ENCODE measurements at regions not wholly inside any gene's neighbourhood (a gene's known extent, or its start where the extent isn't known, plus 50 kb on each side); places are given as distances from the start of the nearest gene placed in this dataset.
A peak's percentile ranks its signal among the peaks of the same experiment; 100 is the strongest.

DNA sequence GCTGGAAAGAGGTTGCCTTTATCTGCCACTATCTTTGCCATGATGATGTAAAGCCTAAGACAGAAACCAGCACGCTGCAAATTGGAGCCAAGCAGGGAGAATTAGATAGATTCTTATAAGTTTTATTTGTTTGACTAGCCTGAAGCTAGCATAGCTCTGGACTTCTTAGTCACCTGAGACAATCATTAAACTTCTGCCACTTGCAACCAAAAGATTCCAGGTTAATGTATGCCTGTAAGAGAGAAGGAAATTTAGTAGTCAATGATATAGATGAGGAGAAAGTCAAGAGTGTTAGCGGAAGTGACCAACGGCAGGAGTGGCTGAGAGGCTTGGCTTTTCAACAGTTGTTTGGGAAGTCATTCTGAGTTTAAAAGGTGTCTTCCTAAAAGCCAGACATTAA lies 1106.6 kb downstream of the VRK1 start:
- DNase-seq: no peak

DNA sequence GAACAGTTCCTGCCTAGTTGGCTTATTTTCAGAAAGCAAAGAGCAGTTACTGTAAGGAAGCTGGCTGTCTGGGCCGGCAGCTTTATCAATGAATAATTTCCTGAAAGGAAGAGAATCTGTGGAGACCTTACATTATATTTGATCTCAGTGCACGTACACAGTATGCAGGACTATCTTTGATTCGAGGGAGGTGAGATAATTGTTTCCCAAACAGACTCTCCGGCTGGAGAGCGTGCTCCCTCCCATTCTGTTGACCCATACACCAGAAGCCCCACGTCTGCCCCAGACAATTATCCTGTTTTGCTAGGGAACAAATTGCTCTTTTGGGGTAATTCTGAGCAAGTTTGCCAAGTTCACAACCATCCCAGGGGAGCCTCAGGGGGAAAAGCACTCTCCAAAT lies 1115.0 kb downstream of the VRK1 start:
- DNase-seq: no peak

- DNase-seq: no peak
Measured at GRCh38 chr14:97916100-97916499, 1118.9 kb downstream of the VRK1 start.

- no peak for DNase-seq
Measured at GRCh38 chr14:97916669-97917568, 1119.7 kb downstream of the VRK1 start.

- DNase-seq: no peak
Measured at GRCh38 chr14:97920201-97920600, 1123.0 kb downstream of the VRK1 start.

DNA sequence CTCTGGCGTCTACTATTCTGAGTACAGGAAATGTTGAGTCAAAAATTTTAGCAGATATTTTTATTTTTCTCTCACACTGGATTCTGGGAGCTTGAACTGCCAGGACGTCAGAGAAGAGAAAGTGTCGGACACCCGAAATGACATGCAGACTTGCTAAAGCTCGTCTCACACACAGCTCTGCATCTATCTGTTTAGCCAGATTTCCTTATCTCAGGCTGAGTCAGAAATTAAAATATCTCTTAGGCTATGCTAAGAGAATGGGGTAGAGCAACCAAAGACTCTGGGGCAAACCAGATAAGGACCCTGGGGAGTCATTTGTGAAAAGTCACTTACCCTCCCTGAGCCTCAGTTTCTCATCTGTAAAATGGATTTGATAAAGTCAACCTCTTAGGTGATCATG lies 1124.1 kb downstream of the VRK1 start:
- no peak for DNase-seq

DNA sequence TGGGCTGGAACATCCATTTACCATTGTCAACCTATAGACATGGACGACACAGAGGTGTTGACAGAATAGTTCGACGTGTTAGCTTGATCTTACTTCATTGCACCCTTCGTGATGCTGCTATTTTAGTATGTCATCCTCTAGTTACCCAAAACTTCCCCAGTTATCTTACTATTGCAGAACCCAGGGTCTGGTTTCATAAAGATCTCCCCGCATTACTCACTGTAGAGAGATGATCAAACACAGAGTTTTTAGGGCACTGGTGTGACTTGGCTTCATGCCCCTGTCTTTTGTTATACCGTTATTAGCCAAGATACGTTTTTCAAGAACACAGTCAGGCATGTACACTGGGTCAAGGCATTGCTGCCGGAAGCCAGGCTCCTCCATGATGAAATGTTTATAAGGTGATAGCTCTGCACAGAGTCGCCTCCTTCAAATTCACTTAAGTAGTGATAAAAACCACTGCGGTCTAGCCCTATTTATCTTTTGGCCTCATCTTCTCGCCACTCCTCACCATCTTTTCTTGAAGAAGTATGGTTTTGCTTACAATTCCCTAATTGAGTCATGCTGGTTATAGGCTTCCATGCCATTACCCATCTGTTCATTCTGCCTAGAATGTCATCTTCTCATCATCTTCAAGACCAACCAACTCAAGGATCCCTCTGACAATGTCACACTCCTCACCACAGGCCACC lies 1127.9 kb downstream of the VRK1 start:
- DNase-seq: no peak

DNA sequence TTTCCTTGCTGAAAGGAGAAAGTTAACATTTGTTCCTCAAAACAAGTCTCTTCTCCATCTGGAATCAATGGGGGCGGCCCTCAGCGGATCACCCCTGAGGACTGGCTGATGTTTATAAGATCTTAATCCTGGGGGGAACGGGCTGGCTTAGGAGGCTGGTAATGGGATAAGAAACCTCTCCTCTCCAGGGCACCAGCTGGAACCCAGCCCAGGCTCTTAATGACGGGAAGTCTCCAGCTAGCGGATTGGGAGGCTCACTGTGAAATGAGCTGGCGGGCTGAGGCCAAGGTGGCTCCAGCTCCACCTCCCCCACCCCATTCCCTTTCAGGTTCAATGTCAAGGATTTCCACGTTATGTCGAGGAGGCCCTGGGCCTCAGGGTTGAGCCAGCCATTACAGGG lies 1133.0 kb downstream of the VRK1 start:
- DNase-seq: peak; percentile 43

- no peak for DNase-seq
Measured at GRCh38 chr14:97931273-97931672, 1134.1 kb downstream of the VRK1 start.

DNA sequence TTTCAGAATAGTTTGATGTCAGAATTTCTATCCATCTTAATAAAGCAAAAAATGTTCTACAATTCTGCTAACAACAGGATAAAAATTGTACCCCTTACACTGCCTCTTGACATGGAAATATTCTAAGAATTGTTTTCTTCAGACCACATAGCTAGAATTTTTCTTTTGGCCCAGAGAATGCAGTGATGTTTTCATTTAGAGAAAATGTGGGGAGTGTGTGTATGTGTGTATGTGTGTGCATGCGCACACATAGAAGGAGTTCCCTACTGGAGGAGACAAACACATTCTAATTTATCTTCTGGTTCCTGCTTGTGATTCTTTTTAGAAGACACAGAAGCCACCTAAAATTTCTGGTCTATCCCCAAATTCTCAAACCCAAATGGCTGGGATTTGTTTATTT lies 1145.7 kb downstream of the VRK1 start:
- DNase-seq: no peak

- no peak for DNase-seq
Measured at GRCh38 chr14:97943619-97944018, 1146.4 kb downstream of the VRK1 start.

DNA sequence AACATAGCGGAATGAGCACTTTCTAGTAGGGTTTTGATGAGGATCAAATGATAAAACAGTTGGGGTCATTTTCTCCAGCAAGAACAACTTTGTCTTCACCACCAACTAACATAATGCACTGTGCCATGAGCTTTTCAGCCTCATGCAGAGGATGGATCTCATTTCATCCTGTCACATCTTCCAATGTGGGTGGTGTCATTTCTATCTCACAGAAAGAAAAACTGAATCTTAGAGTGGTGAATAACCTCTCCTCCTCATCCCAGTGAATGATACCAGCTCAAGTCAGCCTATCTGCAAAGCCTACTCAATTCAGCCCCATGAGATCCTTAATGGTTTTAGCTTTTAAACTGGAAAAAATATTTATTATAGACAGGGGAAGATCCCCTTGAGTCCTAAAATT lies 1147.2 kb downstream of the VRK1 start:
- no peak for DNase-seq

DNA sequence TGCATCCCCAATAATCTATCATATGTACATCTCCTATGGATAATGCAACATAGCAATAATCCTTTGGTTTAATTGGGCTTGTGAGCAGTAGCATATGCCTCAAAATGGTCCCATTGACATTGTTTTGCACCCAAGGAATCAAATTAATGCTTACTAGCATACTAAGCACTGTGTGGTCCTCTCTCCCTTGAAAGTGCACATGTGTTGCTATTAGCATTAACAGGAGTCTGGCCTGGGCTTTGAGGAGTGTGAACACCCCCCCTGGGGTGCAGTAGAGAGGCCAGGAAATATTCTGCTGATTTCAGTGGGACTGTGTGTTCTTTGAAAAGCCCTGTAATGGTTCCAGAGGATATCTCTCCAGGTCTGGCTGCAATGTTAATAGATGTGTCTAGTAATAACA lies 1148.4 kb downstream of the VRK1 start:
- no peak for DNase-seq

- DNase-seq: no peak
Measured at GRCh38 chr14:97946240-97946639, 1149.1 kb downstream of the VRK1 start.

GRCh38 chr14:97946641-97947040 lies 1149.5 kb downstream of the VRK1 start:
- peak; percentile 31 for DNase-seq

DNA sequence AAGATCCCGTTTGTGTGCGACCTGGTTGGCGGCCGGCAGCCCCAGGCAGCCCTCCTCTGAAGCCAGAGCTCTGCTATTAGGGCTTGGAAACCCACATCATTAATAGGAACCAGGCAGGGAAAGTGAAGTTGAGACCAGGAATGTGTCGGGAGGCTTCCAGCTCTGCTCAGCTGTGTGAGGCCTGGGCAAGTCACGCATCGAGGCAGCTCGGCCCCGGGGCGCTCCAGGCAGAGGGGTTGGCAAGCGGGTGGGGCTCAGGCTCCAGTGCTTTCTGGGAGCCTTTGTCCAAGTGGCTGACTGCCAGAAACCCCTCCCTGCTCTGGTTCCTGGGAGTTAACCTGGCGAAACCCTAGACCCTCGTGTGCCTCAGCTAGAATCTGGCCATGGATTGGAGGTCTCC lies 1151.7 kb downstream of the VRK1 start:
- peak; percentile 27 for DNase-seq

DNA sequence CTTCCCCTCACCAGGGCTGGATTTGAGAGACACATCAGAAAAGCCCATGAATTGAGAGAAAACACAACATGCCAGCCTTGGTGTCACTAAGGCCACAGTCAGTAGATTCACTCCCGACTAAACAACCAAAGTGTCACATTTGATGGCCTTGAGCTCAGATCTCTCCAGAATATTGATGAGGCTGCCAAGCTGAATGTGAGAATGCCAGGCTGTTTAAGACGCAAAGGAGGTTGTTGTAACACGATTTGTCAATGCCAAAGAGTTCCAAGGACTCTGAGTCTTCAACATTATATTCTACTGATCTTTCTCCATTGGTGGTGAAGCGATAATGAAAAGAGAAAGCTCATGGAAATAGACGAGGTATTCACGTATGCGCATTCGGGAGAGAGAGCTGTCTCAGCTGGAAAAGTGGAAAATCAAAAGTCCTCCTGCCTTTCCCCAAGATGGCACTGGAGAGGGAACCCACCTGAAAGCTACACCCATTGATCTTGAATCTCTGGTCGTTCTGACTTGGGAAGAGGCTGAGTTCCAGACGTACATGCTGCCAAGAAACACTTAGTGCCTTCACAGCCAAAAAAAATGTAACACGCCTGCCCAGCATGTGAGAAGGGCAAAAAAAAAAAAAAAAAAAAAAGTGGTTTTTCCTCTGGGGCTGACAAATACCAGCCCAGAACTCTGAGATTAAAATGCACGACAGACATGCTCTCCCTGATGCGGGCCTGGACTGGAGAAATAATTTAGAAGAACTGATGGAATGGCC lies 1159.6 kb downstream of the VRK1 start:
- no peak for DNase-seq

DNA sequence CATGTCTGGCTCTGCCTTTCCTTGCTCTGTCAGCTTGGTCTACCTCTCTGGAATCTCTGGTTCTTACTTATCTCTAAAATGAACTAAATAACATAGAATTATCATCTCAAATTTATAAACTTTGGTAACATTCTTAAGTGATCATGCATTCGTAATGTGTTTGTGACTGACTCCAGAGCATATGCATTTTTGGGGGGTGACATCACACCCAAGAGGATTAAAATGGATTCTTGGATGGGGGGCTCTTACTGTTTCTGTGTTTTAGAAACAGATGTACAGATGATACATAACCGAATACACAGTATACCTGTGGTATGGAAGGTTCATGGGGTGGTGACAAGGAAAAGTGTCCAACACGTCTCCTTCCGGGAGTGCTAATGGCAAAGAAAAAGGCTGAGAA lies 1162.1 kb downstream of the VRK1 start:
- DNase-seq: no peak

DNA sequence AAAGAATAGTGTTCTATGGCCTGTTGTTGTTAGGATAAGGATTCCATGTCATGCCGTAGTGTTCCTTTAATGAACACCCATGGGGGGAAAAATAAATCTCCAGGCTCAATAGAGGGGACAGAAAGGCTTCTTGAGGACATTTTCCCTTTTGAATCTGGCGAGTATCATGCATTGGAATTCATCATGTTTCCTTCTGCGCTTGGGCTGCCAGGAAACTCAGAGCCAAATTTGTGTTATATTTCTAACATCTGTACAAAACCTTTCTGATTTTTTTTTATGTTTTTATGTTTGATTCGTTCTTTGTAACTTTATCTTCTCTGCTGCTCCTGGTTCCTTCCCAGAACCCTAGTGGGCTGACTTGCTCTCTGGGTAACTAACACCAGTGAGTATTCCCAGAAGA lies 1163.3 kb downstream of the VRK1 start:
- DNase-seq: no peak

GRCh38 chr14:97970222-97970621 lies 1173.0 kb downstream of the VRK1 start:
- DNase-seq: no peak

- no peak for DNase-seq
Measured at GRCh38 chr14:97975216-97975615, 1178.0 kb downstream of the VRK1 start.

GRCh38 chr14:97975962-97976361 lies 1178.8 kb downstream of the VRK1 start:
- no peak for DNase-seq

- no peak for DNase-seq
Measured at GRCh38 chr14:97976861-97977260, 1179.7 kb downstream of the VRK1 start.
